Thyroid gland (tissue), 4 donors: ENCODE measurements at regions not wholly inside any gene's neighbourhood (a gene's known extent, or its start where the extent isn't known, plus 50 kb on each side); places are given as distances from the start of the nearest gene placed in this dataset.

Experiments
- DNase-seq, 2 donors: peaks; one replicate each; pipeline ENCODE4 v3.0.0-alpha.2; 2019
- H3K27ac ChIP-seq, 3 donors: fragments of 200-600 bp; sonication (generic); 1 replicate in 2 of 3; 2 replicates in 1 of 3; pipeline ENCODE4 v1.5.1; 2016 to 2019; ENCODE audit warnings: mild to moderate bottlenecking in 1 of 3, moderate library complexity in 1 of 3
- H3K27me3 ChIP-seq: fragments of 200-600 bp; sonication (generic); one replicate; pipeline ENCODE4 v1.5.1; 2019
- H3K36me3 ChIP-seq, 2 donors: fragments of 200-600 bp; sonication (generic); one replicate each; pipeline ENCODE4 v1.5.1; 2016 to 2019
- H3K4me1 ChIP-seq, 2 donors: fragments of 200-600 bp; sonication (generic); one replicate each; pipeline ENCODE4 v1.5.1; 2017 to 2019
- H3K4me3 ChIP-seq, 3 donors: fragments of 200-600 bp; sonication (generic); replicated peaks in 1 of 3; 1 replicate in 2 of 3; 2 replicates in 1 of 3; pipeline ENCODE4 v1.5.1; 2016; ENCODE audit warnings: mild to moderate bottlenecking in 1 of 3
- H3K9me3 ChIP-seq: fragments of 200-600 bp; sonication (generic); one replicate; pipeline ENCODE4 v1.5.1; 2017
- POLR2A ChIP-seq, 2 donors: fragments of 450-650 bp; IDR thresholded peaks; one replicate each; pipeline ENCODE4 v1.6.1; 2017; ENCODE audit warnings: antibody characterized with exemption in 2 of 2, mild to moderate bottlenecking in 2 of 2, moderate library complexity in 1 of 2
- WGBS, 2 donors: methylation state at CpG; one replicate each; pipeline ENCODE4 v1.1.5; 2017; 5-methylcytosine and 5-hydroxymethylcytosine counted together
- intact Hi-C: fragments of 100-400 bp; cut with DNase I; formaldehyde crosslinking; loops from one replicate; pipeline ENCODE4 v1.15.1; 2023
- TF ChIP-seq, protein P1 (sequence below), 6 experiments: fragments of 200-600 bp in 3 of 6; fragments of 450-650 bp in 3 of 6; sonication (generic) in 3 of 6; IDR thresholded peaks; one replicate each; pipeline ENCODE4 v1.5.1; 2016 to 2019; ENCODE audit warnings: antibody characterized with exemption in 6 of 6, mild to moderate bottlenecking in 2 of 6, inconsistent platforms in 1 of 6, moderate library complexity in 1 of 6

GRCh38 chr4:112916868-112917267 lies 132.6 kb upstream of the ANK2 start:
- Histone ChIP-seq H3K4me3 (no peak overlapping the region), H3K27ac (no peak overlapping the region), H3K4me1 (no peaks in the 10 kb centered on the region), H3K9me3 (no peaks in the 10 kb centered on the region), H3K36me3 (no peaks in the 10 kb centered on the region), H3K27me3 (no peaks in the 10 kb centered on the region)
- intact Hi-C loops: no loop called here
- 82 to 83% methylated on average over 3 of the region's 3 CpGs for WGBS, 2 donors
- DNase-seq: no peak
- TF ChIP-seq POLR2A (IDR thresholded peaks at IDR 0.05): no peak
- TF ChIP-seq, protein P1, sequence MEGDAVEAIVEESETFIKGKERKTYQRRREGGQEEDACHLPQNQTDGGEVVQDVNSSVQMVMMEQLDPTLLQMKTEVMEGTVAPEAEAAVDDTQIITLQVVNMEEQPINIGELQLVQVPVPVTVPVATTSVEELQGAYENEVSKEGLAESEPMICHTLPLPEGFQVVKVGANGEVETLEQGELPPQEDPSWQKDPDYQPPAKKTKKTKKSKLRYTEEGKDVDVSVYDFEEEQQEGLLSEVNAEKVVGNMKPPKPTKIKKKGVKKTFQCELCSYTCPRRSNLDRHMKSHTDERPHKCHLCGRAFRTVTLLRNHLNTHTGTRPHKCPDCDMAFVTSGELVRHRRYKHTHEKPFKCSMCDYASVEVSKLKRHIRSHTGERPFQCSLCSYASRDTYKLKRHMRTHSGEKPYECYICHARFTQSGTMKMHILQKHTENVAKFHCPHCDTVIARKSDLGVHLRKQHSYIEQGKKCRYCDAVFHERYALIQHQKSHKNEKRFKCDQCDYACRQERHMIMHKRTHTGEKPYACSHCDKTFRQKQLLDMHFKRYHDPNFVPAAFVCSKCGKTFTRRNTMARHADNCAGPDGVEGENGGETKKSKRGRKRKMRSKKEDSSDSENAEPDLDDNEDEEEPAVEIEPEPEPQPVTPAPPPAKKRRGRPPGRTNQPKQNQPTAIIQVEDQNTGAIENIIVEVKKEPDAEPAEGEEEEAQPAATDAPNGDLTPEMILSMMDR (IDR thresholded peaks at IDR 0.05): no peak

- no peak overlapping the region for H3K4me3 ChIP-seq
Measured at GRCh38 chr4:112923516-112923915, 125.9 kb upstream of the ANK2 start.

DNA sequence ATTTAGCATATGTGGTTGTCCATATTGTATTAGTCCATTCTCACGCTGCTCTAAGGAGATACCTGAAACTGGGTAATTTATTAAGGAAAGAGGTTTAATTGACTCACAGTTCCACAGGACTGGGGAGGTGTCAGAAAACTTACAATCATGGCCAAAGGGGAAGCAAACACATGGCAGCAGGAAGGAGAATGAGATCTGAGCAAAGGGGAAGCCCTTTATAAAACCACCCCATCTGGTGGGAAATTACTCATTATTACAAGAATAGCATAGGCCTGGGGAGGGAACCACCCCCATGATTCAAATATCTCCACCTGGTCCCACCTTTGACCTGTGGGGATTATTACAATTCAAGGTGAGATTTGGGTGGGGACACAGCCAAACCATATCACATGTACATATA lies 122.6 kb upstream of the ANK2 start:
- 91 to 93% methylated on average over 1 of the region's 1 CpG for WGBS, 2 donors
- DNase-seq: no peak
- H3K36me3 ChIP-seq: no peaks in the 10 kb centered on the region
- no peaks in the 10 kb centered on the region for H3K4me1 ChIP-seq
- H3K9me3 ChIP-seq: no peaks in the 10 kb centered on the region
- no peak overlapping the region for H3K27ac ChIP-seq
- H3K4me3 ChIP-seq: no peak overlapping the region
- no peak for TF ChIP-seq POLR2A (IDR thresholded peaks at IDR 0.05)
- TF ChIP-seq, protein P1 (IDR thresholded peaks at IDR 0.05): no peak
- H3K27me3 ChIP-seq: no peaks in the 10 kb centered on the region
- intact Hi-C loops: loop anchor here (10.0 kb wide), 1 partner anchor 292 kb away; the partner anchor contains the start of genes LARP7 and ZGRF1

More at GRCh38 chr4:112923516-112923915, 125.9 kb upstream of the ANK2 start:
- intact Hi-C loops: loop anchor here (10.0 kb wide), 1 partner anchor 289 kb away; the partner anchor contains the start of genes LARP7 and ZGRF1
- DNase-seq: no peak
- no peaks in the 10 kb centered on the region for H3K27me3 ChIP-seq
- WGBS, 2 donors: 64 to 79% methylated on average over 1 of the region's 1 CpG
- H3K27ac ChIP-seq: peak overlapping the region in 1 of 3 donors; percentile 5
- no peaks in the 10 kb centered on the region for H3K9me3 ChIP-seq
- H3K4me1 ChIP-seq: no peaks in the 10 kb centered on the region
- H3K36me3 ChIP-seq: no peaks in the 10 kb centered on the region
- TF ChIP-seq POLR2A (IDR thresholded peaks at IDR 0.05): no peak
- TF ChIP-seq, protein P1 (IDR thresholded peaks at IDR 0.05): no peak

GRCh38 chr4:112927544-112927943 lies 121.9 kb upstream of the ANK2 start:
- Histone ChIP-seq H3K4me1 (no peaks in the 10 kb centered on the region), H3K36me3 (no peaks in the 10 kb centered on the region), H3K4me3 (no peak overlapping the region), H3K27ac (no peak overlapping the region), H3K9me3 (no peaks in the 10 kb centered on the region), H3K27me3 (no peaks in the 10 kb centered on the region)
- no peak for DNase-seq
- no peak for TF ChIP-seq POLR2A (IDR thresholded peaks at IDR 0.05)
- TF ChIP-seq, protein P1 (IDR thresholded peaks at IDR 0.05): no peak
- intact Hi-C loops: loop anchor here (10.0 kb wide), 1 partner anchor 293 kb away; the partner anchor contains the start of genes LARP7 and ZGRF1
- 93 to 95% methylated on average over 1 of the region's 1 CpG for WGBS, 2 donors

DNA sequence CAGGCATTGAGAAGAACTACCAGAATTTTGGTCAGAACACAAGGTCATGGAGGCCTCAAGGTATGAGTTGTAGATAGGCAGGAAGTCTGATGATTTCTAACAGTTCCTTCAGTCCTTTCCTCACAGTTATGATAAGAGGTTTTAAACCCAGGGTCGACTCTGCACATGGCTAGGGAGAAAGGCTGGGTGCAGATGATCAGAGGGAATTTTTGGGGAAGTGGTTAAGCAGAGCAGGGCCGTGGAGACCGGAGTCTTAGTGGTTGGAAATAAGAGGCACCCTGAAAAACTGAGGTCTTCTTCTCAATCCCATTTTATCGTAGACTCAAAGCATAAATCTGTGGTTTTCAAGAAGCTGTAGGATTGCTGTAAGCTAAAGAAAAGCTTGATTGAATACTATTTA lies 118.5 kb upstream of the ANK2 start:
- WGBS, 2 donors: 74 to 77% methylated on average over 4 of the region's 4 CpGs
- no peak for TF ChIP-seq POLR2A (IDR thresholded peaks at IDR 0.05)
- TF ChIP-seq, protein P1 (IDR thresholded peaks at IDR 0.05): no peak
- Histone ChIP-seq H3K9me3 (no peaks in the 10 kb centered on the region), H3K4me3 (no peak overlapping the region), H3K27me3 (no peaks in the 10 kb centered on the region), H3K36me3 (no peaks in the 10 kb centered on the region), H3K27ac (no peak overlapping the region), H3K4me1 (no peaks in the 10 kb centered on the region)
- no peak for DNase-seq
- intact Hi-C loops: loop anchor here (10.0 kb wide), 1 partner anchor 76 kb away; no protein-coding TSS in a partner anchor
